GM21367 (cell line): ENCODE measurements at regions not wholly inside any gene's neighbourhood (a gene's known extent, or its start where the extent isn't known, plus 50 kb on each side); places are given as distances from the start of the nearest gene placed in this dataset.
A peak's percentile ranks its signal among the peaks of the same experiment; 100 is the strongest.

Experiments used
- ATAC-seq: cut with Tn5 transposase; IDR thresholded peaks from one replicate; pipeline ENCODE4 v1.9.1; 2021; ENCODE audit not compliant: unreplicated experiment

DNA sequence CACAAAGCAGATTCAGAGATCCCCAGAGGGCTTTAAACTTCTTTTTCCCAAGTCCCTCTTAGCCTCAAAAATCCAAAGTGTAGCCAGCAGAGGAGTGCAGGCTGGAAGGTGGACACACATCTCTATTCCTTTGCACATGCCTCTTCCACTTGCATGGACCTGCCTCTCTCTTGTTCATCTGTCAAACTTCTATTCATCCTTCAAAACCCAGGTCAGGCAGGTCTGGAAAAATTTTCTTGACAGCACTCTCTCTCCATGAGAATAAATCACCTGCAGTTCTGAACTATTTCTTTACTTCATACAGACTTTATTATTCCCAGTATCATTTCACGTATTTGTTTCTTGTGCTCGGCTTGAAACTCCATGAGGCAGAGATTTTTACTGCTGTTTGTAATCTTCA is 127.5 kb downstream of the SS18 start:
- no peak for ATAC-seq

GRCh38 chr18:25962176-25962575 is 128.2 kb downstream of the SS18 start:
- ATAC-seq: no peak

DNA sequence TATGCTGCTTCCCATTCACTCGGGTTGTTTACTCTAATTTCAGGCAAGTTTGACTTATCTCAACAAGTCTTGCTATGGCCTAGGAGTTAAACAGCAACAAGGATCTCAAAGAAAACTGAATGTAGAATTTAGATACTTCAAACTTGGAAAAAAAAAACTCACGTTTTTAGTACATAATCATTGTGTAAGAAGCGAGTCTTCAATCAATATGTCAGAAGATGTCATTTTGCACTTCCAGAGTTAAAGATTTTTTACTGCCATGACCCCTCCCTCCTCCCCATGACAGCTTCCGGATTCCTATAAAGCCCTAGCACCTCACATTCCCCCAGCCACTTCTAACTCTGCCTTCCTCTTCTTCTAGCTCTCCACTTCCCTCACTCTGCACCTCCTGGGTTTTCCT is 133.4 kb downstream of the SS18 start:
- ATAC-seq: no peak

GRCh38 chr18:25953111-25953510 is 137.3 kb downstream of the SS18 start:
- ATAC-seq: no peak

- ATAC-seq: no peak
Observed at GRCh38 chr18:25950321-25950720, 140.1 kb downstream of the SS18 start.

DNA sequence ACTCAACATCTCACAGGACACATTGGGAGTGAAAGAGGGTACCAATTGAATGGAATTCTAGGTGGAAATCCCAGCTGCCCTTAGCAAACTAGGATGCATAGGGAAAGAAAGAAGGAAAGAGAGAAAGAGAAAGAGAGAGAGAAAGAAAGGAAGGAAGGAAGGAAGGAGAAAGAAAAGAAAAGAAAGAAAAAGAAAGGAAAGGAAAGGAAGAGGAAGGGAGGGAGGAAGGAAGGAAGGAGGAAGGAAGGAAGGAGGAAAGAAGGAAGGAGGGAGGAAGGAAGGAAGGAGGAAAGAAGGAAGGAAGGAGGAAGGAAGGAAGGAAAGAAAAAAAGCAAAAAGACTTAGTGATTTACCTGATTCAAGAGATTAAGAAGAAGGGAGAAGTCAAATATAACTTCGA is 143.9 kb downstream of the SS18 start:
- ATAC-seq: no peak

DNA sequence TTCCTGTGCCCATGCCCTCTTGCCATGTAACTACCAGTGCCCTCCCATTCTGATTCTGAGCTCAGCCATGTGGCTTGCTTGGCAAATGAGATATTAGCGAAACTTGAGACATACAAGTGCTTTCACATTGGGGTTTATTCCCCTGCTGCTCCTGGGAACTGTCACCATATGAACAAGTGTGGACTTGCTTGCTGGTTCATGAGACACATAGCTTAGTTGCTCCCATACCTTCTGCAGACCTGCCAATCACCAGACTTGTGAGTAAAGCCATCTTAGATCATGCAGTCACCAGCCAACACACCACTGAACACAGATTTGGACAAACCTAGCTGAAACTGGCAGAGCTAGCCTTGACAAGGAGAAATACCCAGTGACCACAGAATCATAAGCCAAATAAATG is 155.1 kb downstream of the SS18 start:
- no peak for ATAC-seq

DNA sequence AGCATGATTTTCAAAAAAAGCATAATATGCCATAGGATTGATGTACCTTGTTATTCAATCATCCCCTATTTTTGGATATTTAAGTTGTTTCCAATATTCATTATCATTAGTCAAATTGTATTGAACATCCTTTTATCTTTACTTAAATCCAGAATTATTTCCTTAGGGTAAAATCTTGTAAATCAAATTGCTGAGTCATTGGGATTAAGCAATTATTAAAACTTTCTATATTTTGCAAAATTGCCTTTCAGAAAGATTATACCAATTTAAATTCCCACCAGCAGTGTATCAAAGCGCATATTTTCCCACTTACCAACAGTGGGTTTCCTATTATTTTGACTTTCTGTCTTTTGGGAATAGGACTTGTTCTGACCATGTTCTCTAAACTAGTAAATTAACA is 159.3 kb downstream of the SS18 start:
- ATAC-seq: no peak

DNA sequence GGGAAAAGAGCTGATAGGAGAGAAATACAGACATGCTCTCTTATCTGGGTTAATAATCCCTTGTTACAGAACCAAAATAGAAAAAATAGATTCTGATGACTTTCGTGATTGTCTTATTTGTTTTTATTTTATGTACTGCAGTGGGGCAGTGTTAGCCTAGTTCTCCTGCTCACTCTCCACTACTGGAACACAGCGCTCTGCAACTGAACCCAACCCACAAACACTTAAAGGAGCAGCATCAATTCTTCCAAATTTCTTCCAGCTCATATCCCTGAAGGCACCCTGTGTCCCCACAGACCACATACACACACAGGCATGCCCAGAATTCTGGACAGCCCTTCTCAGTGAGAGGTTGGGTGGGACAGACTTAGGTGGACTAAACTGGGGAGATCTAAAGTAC is 160.6 kb downstream of the SS18 start:
- no peak for ATAC-seq

DNA sequence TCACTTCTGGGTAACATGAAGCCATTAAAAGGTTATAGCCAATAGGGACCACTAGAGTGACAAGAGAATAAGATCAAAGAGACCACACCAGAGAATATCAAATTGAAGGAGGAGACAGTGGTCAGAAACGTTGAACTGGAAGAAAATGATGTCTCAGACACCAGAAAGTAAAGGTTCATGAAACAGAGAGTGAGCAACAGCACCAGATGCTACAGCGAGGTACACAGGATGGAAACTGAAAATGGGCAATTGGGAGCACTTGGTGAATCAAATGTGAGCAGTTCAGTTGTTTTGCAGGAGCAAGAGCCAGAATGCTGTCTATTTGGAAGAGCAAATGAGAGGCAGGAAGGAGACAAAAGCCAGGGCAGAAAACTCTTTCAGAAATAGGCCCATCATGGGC is 162.6 kb downstream of the SS18 start:
- ATAC-seq: no peak

DNA sequence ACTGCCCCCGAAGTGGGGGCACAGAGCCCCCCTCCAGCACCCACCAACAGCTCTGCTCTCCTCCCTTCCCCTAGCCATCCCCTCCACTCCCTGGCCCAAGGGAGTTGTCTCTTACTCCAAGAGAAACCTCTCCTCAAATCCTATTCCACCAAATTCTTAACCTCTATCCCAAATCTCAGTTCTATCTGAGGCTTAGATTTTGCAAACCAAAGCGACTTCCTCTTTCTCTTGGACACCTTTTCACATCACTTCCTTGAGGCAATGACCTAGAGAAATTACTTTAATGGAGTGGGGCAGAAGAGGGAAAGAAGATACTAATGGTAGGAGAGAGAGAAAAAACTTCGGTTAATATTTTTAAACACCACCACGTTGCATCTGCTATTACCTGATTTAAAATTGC is 167.2 kb downstream of the SS18 start:
- ATAC-seq: no peak

DNA sequence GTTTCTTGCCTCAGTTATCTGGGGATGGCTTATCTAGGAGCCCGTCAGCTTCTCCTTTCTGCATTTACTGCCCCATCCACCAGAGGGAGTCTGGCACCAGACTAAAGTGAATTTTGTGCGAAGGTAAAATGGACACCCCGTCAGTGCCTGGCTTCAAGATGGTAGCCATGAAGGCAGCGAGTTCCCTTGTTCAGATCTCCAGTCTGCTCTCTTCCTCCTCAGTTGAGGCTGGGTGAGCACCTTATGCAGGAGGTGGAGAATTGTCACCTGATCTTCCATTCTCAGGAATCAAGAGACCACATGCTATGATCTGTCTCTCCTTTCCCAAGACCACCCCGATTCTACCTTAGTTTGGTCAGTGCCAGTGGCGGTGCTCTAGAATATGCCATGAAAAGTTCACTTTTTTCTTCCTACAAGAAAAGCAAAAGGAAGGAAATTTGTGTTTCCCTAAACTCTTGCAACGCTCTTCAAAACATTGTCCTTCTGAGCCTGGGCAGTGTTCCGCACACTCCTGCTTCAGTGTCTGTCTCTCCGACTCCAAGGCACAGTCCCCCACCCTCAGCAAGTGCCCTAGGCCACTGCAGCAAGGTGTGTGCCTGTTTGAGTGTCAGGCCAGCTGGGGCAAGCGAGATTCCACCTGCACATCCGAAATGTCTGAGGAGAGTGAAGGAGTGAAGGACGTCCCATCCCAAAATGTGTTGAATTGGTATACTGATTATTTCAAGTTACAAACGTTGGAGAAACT is 168.6 kb downstream of the SS18 start:
- ATAC-seq: peak; percentile 83

GRCh38 chr18:25915907-25916306 is 174.5 kb downstream of the SS18 start:
- ATAC-seq: no peak

GRCh38 chr18:25898965-25899364 is 191.4 kb downstream of the SS18 start:
- no peak for ATAC-seq

DNA sequence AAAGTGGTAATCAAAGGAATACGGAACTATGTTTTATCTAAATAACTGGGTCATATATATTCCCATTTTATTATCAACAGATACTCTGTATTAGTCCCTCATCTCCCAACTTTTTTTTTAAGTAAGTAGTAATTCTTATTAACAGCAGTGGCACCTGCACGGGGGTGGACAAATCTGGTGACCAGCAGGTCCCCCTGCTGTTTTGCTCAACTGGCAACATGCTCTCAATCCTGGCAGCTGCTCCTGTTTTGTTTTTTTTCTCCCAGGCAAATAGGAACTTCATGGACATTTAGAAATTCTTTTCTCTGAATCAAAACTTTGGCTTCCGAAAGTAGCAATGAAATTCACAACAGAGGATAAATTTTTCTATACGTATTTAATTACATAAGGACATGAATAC is 193.5 kb downstream of the SS18 start:
- ATAC-seq: no peak

- peak; percentile 79 for ATAC-seq
Observed at GRCh38 chr18:25896178-25896780, 194.1 kb downstream of the SS18 start.

DNA sequence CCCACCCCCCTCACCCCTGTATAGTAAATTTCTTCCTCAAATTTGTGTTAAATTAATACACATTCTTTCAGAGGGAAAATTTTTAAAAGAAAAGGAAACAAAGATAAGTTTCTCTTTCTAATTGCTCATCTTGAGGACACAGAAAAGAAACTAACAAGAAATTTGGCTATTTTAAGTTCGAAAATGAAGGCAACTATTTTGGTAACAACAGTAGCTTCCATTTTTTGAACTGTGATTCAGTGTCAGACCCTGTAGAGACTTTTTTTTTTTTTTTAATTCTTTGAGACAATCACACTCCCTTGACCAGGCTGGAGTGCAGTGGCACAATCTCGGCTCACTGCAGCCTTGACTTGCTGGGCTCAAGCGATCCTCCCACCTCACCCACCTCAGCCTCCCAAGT is 194.9 kb downstream of the SS18 start:
- no peak for ATAC-seq

DNA sequence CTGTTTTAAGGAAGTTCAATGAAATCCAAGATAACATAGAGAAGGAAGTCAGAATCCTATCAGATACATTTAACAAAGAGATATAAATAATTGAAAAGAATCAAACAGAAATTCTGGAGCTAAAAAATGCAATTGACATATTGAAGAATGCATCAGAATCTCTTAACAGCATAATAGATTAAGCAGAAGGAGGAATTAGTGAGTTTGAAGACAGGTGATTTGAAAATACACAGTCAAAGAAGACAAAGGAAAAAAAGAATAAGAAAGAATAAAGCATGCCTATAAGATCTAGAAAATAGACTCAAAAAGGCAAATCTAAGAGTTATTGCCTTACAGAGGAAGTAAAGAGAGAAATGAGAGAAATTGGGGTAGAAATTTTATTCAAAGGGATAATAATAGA is 204.1 kb downstream of the SS18 start:
- no peak for ATAC-seq

GRCh38 chr18:25883091-25883490 is 207.3 kb downstream of the SS18 start:
- no peak for ATAC-seq

- ATAC-seq: no peak
Observed at GRCh38 chr18:25881149-25881548, 209.3 kb downstream of the SS18 start.

DNA sequence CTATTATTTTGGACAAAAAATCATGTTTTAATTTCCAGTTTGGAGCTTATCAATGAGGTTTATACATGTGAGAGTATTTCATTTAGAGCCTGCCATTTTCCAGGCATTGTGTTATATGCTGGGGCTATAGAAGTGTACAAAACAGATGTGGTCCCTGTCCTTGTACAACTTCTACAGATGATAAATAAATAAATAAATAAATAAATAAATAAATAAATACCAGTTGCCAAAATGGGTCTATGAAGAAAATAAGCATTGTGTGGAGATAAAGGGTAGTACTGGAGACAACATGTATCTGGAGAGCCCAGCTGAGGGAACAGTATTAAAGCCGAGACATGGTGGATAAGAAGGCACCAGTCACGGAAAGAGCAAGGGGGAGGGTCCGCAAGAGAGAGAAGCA is 210.0 kb downstream of the SS18 start:
- no peak for ATAC-seq

DNA sequence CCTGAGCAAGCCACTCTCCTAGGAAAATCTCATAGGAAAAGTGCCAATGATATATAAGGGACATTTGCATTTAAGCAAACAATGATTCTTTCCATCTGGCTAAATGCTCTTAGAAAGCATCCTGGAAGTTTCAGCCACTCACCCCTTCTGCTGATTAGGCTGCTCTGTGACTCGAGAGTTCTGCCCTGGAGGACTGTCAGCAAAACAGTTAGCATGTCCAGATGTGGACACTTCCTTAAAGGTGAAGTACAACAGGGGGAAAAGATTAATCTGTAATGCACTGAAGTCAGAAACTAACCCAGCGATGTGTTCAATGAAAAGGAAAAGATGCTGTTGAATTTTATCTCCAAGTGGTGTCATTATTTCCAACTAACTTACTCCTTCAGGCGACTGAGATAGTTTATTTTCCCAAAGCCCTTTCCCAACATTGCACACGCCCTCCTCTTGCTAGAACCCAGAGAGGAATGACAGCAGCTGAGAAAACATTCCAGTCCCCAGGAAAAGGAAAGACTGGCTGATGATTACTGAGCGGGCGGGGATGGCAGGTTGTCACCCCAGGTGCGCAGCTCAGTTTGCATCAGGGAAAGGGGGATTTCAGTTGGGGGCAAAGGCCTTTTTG is 214.0 kb downstream of the SS18 start:
- ATAC-seq: no peak
